HepG2 (cell line): ENCODE measurements at regions not wholly inside any gene's neighbourhood (a gene's known extent, or its start where the extent isn't known, plus 50 kb on each side); places are given as distances from the start of the nearest gene placed in this dataset.

Experiments used
- CBX5 ChIP-seq: sonication (generic); formaldehyde crosslinking; IDR thresholded peaks from 2 replicates; pipeline ENCODE4 v1.4.0; 2020; ENCODE audit warnings: missing genetic modification reagents, borderline replicate concordance
- EP300 ChIP-seq, 3 experiments: sonication (generic) in 1 of 3; formaldehyde crosslinking in 1 of 3; IDR thresholded peaks; 2 replicates each; pipeline versions ENCODE4 v1.5.1 to v1.6.1; 2011 to 2020; ENCODE audit warnings: low read depth in 2 of 3, low read length in 2 of 3, borderline replicate concordance in 1 of 3, improper control_type of control experiment in 1 of 3, mild to moderate bottlenecking in 1 of 3, missing genetic modification reagents in 1 of 3, moderate library complexity in 1 of 3

DNA sequence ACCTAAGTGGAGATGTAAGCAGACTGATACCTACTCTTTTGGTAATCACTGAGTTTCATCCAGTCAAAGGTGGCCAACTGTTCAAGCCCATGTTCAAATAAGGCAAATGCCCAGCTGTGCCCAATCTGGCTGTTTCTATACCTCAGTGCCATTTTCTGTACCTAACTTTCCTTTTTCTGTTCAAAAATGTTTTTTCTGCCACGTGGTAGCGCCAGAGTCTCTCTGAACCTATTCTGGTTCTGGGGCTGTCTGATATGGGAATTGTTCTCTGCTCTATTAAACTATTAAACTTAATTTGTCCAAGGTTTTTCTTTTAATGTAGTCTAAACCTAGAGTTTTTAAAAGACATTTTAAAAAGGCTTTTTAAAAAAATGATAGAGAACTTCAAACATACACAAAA is 391.2 kb downstream of the NOVA1 start:
- TF ChIP-seq EP300 (IDR thresholded peaks at IDR 0.05; ENCODE audit: low read depth in 2 of 2, low read length in 2 of 2): no peak
- TF ChIP-seq EP300 (CRISPR knock-in tag; IDR thresholded peaks at IDR 0.05; ENCODE audit: borderline replicate concordance): no peak
- no peak for TF ChIP-seq CBX5 (CRISPR knock-in tag)
